ENCODE measurements at regions not wholly inside any gene's neighbourhood (a gene's known extent, or its start where the extent isn't known, plus 50 kb on each side); places are given as distances from the start of the nearest gene placed in this dataset.

- Mint-ChIP-seq H3K4me3 (no peak overlapping the region), H3K27me3 (no peaks in the 10 kb centered on the region), H3K9me3 (peaks cover 0 to 10% (median 0%) of the 10 kb centered on the region in 3 donors), H3K27ac (no peak overlapping the region), H3K36me3 (no peaks in the 10 kb centered on the region), H3K4me1 (no peaks in the 10 kb centered on the region)
Observed at GRCh38 chr7:16021851-16022250, 335.4 kb upstream of the MEOX2 start.

- Mint-ChIP-seq H3K9me3 (peaks cover 0 to 10% (median 0%) of the 10 kb centered on the region in 3 donors), H3K27me3 (no peaks in the 10 kb centered on the region), H3K36me3 (no peaks in the 10 kb centered on the region), H3K4me1 (no peaks in the 10 kb centered on the region), H3K27ac (no peak overlapping the region), H3K4me3 (no peak overlapping the region)
Observed at GRCh38 chr7:16015981-16016380, 329.5 kb upstream of the MEOX2 start.

GRCh38 chr7:16014031-16014430, 327.5 kb upstream of the MEOX2 start:
- Mint-ChIP-seq H3K27me3 (no peaks in the 10 kb centered on the region), H3K4me1 (no peaks in the 10 kb centered on the region), H3K9me3 (peaks cover 0 to 4% (median 0%) of the 10 kb centered on the region in 3 donors), H3K4me3 (no peak overlapping the region), H3K36me3 (no peaks in the 10 kb centered on the region), H3K27ac (no peak overlapping the region)

- H3K36me3 Mint-ChIP-seq, result no peaks in the 10 kb centered on the region
- H3K4me1 Mint-ChIP-seq, result no peaks in the 10 kb centered on the region
- no peaks in the 10 kb centered on the region for H3K27me3 Mint-ChIP-seq
- H3K4me3 Mint-ChIP-seq, result no peak overlapping the region
- no peak overlapping the region for H3K27ac Mint-ChIP-seq
- peaks cover 0 to 1% (median 0%) of the 10 kb centered on the region in 3 donors for H3K9me3 Mint-ChIP-seq
Observed at GRCh38 chr7:16007911-16008310, 321.4 kb upstream of the MEOX2 start.

- H3K4me3 Mint-ChIP-seq, result no peak overlapping the region
- no peaks in the 10 kb centered on the region for H3K36me3 Mint-ChIP-seq
- H3K4me1 Mint-ChIP-seq, result no peaks in the 10 kb centered on the region
- H3K27me3 Mint-ChIP-seq, result no peaks in the 10 kb centered on the region
- no peak overlapping the region for H3K27ac Mint-ChIP-seq
- peaks cover 0 to 1% (median 0%) of the 10 kb centered on the region in 3 donors for H3K9me3 Mint-ChIP-seq
Observed at GRCh38 chr7:16004702-16005101, 318.2 kb upstream of the MEOX2 start.

DNA sequence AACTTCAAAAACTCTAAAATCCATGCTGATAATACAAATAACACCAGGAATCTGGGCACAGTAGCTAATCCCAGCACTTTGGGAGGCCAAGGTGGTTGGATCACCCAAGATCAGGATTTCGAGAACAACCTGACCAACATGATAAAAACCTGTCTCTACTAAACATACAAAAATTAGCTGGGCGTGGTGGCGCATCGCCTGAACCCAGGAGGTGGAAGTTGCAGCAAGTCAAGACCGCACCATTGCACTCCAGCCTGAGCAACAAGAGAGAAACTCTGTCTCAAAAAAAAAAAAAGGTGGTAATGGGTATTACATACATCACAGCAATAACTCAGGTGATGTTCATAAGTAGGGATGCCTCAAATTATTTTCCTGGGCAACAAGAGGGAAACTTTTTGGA, 315.0 kb upstream of the MEOX2 start:
- Mint-ChIP-seq H3K4me1 (no peaks in the 10 kb centered on the region), H3K4me3 (no peak overlapping the region), H3K9me3 (peaks cover 0 to 1% (median 0%) of the 10 kb centered on the region in 3 donors), H3K27ac (no peak overlapping the region), H3K27me3 (no peaks in the 10 kb centered on the region), H3K36me3 (no peaks in the 10 kb centered on the region)

DNA sequence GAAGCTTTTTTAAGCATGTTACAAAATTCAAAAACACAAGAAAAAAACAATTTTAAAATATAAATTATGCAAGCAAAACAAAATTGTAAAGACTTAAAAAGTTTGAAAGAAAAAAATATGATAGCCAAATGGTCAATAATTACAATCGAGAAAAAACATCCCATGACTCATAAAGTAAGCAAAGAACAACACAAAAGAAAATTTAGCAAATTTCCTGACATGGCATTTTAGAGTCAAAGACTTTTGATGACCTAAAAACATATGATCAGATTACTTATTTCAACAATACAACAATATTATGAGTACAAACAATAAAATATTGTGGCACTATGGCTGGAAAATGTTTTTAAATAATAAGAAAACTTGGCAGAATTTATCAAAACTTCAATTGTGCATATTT, 312.1 kb upstream of the MEOX2 start:
- peaks cover 0 to 1% (median 0%) of the 10 kb centered on the region in 3 donors for H3K9me3 Mint-ChIP-seq
- no peak overlapping the region for H3K4me3 Mint-ChIP-seq
- no peaks in the 10 kb centered on the region for H3K27me3 Mint-ChIP-seq
- H3K4me1 Mint-ChIP-seq, result no peaks in the 10 kb centered on the region
- no peak overlapping the region for H3K27ac Mint-ChIP-seq
- H3K36me3 Mint-ChIP-seq, result no peaks in the 10 kb centered on the region

- Mint-ChIP-seq H3K9me3 (peaks cover 0 to 2% (median 0%) of the 10 kb centered on the region in 3 donors), H3K27me3 (no peaks in the 10 kb centered on the region), H3K4me3 (no peak overlapping the region), H3K4me1 (no peaks in the 10 kb centered on the region), H3K36me3 (no peaks in the 10 kb centered on the region), H3K27ac (no peak overlapping the region)
Observed at GRCh38 chr7:15995027-15995426, 308.5 kb upstream of the MEOX2 start.

- Mint-ChIP-seq H3K27me3 (no peaks in the 10 kb centered on the region), H3K27ac (no peak overlapping the region), H3K36me3 (no peaks in the 10 kb centered on the region), H3K4me3 (no peak overlapping the region), H3K4me1 (no peaks in the 10 kb centered on the region), H3K9me3 (peaks cover 0 to 2% (median 0%) of the 10 kb centered on the region in 3 donors)
Observed at GRCh38 chr7:15989194-15989593, 302.7 kb upstream of the MEOX2 start.

- no peaks in the 10 kb centered on the region for H3K36me3 Mint-ChIP-seq
- H3K9me3 Mint-ChIP-seq, result no peaks in the 10 kb centered on the region
- no peak overlapping the region for H3K4me3 Mint-ChIP-seq
- no peak overlapping the region for H3K27ac Mint-ChIP-seq
- H3K4me1 Mint-ChIP-seq, result no peaks in the 10 kb centered on the region
- H3K27me3 Mint-ChIP-seq, result no peaks in the 10 kb centered on the region
Observed at GRCh38 chr7:15985587-15986384, 299.3 kb upstream of the MEOX2 start.

DNA sequence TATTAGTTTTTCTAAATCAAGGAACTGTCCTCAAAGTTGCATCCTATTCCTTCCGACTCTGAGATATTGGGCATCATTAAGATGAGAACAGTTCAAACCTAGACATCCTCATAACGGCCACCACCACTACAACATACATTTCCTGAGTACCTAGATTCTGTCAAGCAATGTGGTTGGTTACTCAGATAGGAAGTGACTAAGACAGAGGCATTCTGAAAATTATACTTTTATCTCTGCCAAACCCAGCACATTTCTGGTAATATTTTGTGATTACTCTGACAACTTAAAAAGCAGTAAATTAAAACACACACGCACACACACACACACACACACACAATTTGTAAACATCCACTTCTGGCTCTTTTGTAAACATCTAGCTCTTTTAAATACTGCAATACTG, 291.2 kb upstream of the MEOX2 start:
- no peaks in the 10 kb centered on the region for H3K27me3 Mint-ChIP-seq
- H3K4me1 Mint-ChIP-seq, result no peaks in the 10 kb centered on the region
- H3K9me3 Mint-ChIP-seq, result peaks cover 0 to 4% (median 0%) of the 10 kb centered on the region in 3 donors
- no peak overlapping the region for H3K27ac Mint-ChIP-seq
- no peaks in the 10 kb centered on the region for H3K36me3 Mint-ChIP-seq
- no peak overlapping the region for H3K4me3 Mint-ChIP-seq

GRCh38 chr7:15972862-15973275, 286.4 kb upstream of the MEOX2 start:
- no peak overlapping the region for H3K27ac Mint-ChIP-seq
- H3K27me3 Mint-ChIP-seq, result no peaks in the 10 kb centered on the region
- no peaks in the 10 kb centered on the region for H3K36me3 Mint-ChIP-seq
- H3K4me3 Mint-ChIP-seq, result no peak overlapping the region
- peaks cover 0 to 3% (median 0%) of the 10 kb centered on the region in 3 donors for H3K9me3 Mint-ChIP-seq
- H3K4me1 Mint-ChIP-seq, result no peaks in the 10 kb centered on the region

DNA sequence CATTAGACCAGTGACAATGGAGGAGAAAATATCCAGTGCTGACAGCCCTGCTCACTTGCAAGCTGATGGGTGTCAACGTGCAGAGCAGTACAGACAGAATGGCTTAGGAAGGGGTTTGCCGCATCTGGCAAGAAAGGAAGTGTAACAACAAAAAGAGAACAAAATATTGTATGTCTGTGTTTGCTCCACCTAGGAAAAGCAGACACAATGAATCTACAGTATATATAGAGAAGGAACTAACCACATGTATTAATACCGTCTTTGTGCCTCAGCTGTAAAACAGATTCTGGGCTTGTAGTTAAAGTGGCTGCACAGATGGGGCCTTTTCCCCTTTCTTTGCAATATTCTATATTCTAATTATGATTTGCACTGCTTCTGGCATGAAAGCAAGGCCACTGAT, 281.1 kb upstream of the MEOX2 start:
- H3K36me3 Mint-ChIP-seq, result peaks cover 2% of the 10 kb centered on the region

DNA sequence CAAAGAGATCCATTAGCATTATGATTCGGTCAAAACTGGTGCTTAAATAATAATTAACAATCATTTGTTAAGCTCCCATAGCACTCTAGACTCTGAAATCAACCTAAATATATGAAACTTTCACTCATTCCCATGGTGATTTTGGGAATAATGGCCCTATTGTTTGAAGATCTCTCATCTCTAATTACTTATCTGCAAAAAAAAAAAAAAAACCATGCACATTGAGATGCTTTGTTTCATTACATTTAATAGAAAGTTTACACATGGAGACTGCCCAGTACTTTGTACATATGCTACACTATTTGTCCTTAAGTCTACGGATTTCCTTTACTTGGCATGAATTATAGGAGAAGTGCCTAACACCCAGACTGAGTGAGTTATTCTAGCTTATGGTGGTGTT, 280.6 kb upstream of the MEOX2 start:
- Mint-ChIP-seq H3K27ac (no peak overlapping the region), H3K27me3 (no peaks in the 10 kb centered on the region), H3K4me1 (no peaks in the 10 kb centered on the region), H3K9me3 (peaks cover 0 to 6% (median 5%) of the 10 kb centered on the region in 3 donors), H3K4me3 (no peak overlapping the region), H3K36me3 (peaks cover 2% of the 10 kb centered on the region)

More for the DNA sequence above, 281.1 kb upstream of the MEOX2 start:
- Mint-ChIP-seq H3K27ac (no peak overlapping the region), H3K4me3 (no peak overlapping the region), H3K9me3 (peaks cover 0 to 6% (median 5%) of the 10 kb centered on the region in 3 donors), H3K27me3 (no peaks in the 10 kb centered on the region), H3K4me1 (no peaks in the 10 kb centered on the region)

- H3K27me3 Mint-ChIP-seq, result no peaks in the 10 kb centered on the region
- H3K4me1 Mint-ChIP-seq, result no peaks in the 10 kb centered on the region
- no peak overlapping the region for H3K4me3 Mint-ChIP-seq
- peaks cover 0 to 11% (median 5%) of the 10 kb centered on the region in 3 donors for H3K9me3 Mint-ChIP-seq
- peaks cover 2% of the 10 kb centered on the region for H3K36me3 Mint-ChIP-seq
- H3K27ac Mint-ChIP-seq, result no peak overlapping the region
Observed at GRCh38 chr7:15963206-15963605, 276.7 kb upstream of the MEOX2 start.

DNA sequence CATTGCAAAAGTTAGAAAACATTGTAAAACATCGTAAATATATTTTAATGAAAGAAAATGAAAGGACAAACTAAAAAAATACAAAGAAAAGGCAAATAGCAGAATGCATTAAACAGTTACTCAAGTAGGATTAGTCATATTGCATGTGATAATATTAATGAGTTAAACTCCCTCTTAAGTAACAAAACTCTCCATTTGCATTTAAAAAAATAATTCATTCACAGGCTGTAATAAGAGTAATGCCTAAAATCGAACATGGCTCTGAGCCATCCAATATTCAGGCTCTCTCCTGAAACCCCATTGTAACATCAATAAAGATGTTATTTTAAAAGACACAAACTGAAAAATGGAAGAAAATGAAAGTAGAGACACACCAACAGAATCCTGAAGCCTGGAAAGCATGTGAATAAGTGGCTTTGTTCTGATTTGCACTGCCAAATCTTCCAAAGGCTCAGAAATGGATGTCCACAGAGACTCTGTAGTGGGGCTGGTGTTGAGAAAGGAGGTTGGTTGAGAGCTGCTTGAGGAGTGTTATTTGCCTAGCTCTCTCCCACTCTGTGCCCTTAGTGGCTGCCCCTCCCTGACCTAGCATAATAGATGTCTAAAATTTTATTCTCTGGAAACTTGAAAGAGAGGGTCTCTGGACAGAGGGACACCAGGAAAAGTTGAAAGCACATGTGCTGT, 268.3 kb upstream of the MEOX2 start:
- Mint-ChIP-seq H3K4me3 (no peak overlapping the region), H3K27me3 (no peaks in the 10 kb centered on the region), H3K36me3 (no peaks in the 10 kb centered on the region), H3K27ac (no peak overlapping the region), H3K9me3 (peaks cover 0 to 6% (median 4%) of the 10 kb centered on the region in 3 donors), H3K4me1 (no peaks in the 10 kb centered on the region)

Data from IgD-negative memory B cell (primary cell).